Islet of Langerhans (tissue), 1 donor: ENCODE measurements at regions not wholly inside any gene's neighbourhood (a gene's known extent, or its start where the extent isn't known, plus 50 kb on each side); places are given as distances from the start of the nearest gene placed in this dataset.
"Not testable (repeated sequence)": the region's sequence is repeated elsewhere in the genome, so short reads cannot be mapped to it uniquely, and the experiment has no call there.

Experiments used
- FAIRE-seq: peaks from one replicate; lab custom pipeline; 2011; peaks lifted over from hg19 to GRCh38; lab: Jason Lieb, UNC

GRCh38 chr4:184950117-184950830, 68.0 kb upstream of the HELT start:
- no peak for FAIRE-seq

GRCh38 chr4:184950926-184951325, 67.4 kb upstream of the HELT start:
- no peak for FAIRE-seq

- no peak for FAIRE-seq
Measured at GRCh38 chr4:184951668-184952160, 66.6 kb upstream of the HELT start.

DNA sequence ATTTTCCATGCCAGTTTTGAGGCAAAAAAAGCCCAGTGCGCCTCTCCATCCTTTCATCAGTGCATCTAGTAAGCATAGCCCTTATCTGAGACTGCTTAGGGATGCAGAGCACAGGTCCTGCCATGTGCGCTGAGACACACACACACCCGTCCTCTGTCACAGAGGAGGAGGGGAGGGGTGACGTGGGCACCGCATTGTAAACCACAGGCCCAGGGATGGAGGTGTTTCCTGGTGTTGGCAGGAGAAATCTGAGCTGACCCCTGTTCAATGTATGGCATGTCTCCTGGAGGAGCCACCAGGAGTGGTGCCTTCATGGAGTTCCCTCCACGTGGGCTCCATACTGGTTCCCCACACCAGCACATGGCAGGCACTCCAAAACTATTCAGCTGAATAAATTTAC, 65.8 kb upstream of the HELT start:
- FAIRE-seq, result no peak

GRCh38 chr4:184953421-184953945, 64.8 kb upstream of the HELT start:
- FAIRE-seq, result no peak

GRCh38 chr4:184953971-184954370, 64.3 kb upstream of the HELT start:
- no peak for FAIRE-seq

GRCh38 chr4:184954482-184954881, 63.8 kb upstream of the HELT start:
- FAIRE-seq, result no peak

DNA sequence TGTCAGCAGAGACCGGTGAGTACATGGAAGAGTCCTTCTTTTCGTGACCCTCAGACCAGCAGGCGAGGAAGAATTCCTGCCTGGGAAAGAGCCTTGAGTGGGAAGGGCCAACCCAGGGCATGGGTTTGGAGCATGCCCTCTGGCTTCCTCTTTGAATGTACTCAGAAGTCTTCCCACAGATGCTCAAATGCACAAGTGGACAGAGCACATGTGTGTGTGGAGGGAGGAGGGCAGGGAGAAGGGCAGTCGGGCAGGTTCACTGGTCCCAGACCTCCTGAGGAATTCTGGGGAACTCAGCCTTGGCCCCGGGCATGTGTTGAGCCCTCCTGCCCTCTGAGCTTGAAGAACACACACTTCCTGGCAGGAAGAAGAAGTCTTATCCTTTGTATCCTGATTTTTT, 63.2 kb upstream of the HELT start:
- no peak for FAIRE-seq

DNA sequence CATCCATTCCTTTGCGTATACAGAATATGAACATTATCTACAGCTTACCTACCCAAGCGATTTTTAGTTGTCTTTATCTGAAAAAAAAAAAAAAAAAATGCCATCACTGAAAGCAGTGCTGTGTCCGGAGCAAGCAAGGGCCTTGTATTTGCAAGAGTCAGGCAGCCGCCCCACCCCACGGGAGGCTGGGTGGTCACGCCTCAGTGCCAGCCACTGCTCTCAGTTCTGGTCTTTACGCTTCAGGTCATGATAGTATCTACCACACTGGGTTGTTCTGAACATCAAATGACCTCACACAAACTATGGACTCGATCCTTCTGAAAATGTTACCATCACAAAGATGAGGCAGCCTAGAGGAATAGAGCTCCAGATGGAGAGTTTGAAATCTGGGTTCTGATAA, 62.7 kb upstream of the HELT start:
- FAIRE-seq, result no peak

DNA sequence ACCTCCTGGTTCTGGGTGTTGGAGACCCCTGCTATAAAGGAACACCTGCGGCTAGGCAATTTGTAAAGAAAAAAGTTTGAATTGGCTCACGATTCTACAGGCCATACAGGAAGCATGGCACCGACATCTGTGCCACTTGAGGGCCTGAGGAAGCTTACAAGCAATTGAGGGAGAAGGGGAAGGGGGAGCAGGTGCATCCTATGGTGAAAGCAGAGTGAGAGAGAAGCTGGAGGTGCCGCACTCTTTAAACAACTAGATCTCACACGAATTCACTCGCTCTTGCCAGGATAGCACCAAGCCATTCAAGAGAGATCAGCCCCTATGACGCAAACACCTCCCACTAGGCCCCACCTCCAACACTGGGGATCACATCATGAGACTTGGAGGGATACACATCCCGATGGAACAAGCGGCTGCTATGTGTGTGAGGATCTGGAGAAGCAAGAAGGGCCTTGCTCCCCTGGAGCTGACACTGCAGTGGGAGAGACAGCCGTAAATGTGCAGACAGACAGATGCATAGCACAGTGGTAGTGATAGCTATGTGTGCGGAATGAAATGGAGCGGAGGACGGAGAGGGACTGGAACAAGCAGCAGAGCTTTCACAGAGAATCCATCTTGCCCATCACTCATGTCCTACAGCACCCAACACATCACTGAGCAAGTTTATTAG, 60.7 kb upstream of the HELT start:
- FAIRE-seq, result no peak

- FAIRE-seq, result no peak
Measured at GRCh38 chr4:184958127-184958922, 60.0 kb upstream of the HELT start.

DNA sequence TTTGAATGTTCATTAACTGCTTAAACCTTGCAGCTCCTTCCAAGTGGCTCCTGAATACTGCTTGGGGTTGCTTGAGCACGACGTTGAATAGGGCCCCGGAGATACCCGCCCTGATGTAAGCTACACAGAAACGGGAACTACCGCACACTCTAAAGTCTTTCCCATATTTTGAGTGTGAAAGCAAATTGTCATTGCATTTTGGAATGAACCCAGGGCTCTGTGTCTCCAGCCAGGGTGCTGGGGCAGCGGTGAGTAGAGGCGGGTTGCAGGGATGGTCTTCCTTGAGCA, 59.4 kb upstream of the HELT start:
- no peak for FAIRE-seq

GRCh38 chr4:184959309-184959708, 59.0 kb upstream of the HELT start:
- FAIRE-seq, result no peak

DNA sequence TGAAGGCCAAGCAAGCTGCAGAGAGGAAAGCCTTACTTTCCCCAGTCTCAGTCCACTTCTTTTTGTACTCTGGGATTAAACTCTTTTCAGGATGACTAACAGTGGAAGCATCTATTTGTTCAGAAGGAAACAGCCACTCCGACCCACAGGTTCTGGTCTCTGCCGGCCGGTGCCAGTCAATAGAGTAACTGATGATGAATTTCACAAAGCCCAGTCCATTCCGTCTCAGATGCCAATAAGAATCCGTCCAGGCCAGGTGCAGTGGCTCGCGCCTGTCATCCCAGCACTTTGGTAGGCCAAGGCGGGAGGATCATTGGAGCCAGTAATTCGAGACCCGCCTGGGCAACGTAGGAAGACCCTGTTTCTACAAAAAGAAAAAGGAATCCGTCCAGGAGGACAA, 58.5 kb upstream of the HELT start:
- FAIRE-seq, result no peak

GRCh38 chr4:184960505-184960971, 57.8 kb upstream of the HELT start:
- FAIRE-seq, result no peak

DNA sequence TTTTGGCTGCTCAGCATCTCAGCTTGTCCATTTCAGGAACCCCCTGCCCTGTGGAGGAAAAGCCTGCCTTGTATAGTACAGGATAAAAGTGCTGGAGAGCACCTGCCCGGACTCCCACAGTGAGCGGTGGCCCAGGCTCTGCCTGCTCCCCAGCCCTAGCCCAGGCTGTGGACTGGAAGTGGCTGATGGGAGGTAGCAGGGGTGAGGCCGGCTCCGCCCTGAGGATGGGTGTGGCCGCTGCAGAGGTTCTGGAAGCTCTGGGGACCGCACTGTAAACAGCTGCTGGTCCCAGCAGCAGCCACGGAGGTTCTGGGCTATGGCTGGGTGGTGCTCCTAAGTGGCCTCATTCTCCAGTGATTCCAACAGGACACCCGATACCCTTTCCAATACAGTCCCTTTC, 56.6 kb upstream of the HELT start:
- no peak for FAIRE-seq

DNA sequence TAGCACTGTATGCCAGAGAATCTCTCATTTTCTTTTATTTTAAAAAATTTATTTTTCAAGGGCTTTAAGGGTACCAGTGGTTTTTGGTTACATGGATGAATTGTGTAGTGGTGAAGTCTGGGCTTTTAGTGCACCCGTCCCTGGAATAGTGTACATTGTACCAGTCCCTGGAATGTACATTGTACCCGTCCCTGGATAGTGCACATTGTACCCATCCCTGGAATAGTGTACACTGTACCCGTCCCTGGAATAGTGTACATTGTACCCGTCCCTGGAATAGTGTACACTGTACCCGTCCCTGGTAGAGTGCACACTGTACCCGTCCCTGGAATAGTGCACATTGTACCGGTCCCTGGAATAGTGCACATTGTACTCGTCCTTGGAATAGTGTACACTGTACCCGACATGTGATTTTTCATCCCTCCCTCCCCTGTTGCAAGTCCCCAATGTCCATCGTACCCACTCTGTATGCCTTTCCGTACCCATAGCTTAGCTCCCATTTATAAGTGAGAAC, 56.1 kb upstream of the HELT start:
- no peak for FAIRE-seq

DNA sequence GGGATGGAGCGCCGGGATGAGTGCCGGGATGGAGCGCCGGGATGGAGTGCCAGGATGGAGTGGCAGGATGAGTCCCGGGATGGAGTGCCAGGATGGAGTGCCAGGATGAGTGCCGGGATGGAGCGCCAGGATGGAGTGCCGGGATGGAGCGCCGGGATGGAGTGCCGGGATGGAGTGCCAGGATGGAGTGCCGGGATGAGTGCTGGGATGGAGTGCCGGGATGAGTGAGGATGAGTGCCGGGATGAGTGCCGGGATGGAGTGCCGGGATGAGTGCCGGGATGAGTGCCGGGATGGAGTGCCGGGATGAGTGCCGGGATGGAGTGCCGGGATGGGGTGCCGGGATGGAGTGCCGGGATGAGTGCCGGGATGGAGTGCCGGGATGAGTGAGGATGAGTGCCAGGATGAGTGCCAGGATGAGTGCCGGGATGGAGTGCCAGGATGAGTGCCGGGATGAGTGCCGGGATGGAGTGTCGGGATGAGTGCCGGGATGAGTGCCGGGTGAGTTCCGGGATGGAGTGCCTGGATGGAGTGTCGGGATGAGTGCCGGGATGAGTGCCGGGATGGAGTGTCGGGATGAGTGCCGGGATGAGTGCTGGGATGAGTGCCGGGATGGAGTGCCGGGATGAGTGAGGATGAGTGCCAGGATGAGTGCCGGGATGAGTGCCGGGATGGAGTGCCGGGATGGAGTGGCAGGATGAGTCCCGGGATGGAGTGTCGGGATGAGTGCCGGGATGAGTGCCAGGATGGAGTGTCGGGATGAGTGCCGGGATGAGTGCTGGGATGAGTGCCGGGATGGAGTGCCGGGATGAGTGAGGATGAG, 52.9 kb upstream of the HELT start:
- FAIRE-seq, result not testable (repeated sequence)

DNA sequence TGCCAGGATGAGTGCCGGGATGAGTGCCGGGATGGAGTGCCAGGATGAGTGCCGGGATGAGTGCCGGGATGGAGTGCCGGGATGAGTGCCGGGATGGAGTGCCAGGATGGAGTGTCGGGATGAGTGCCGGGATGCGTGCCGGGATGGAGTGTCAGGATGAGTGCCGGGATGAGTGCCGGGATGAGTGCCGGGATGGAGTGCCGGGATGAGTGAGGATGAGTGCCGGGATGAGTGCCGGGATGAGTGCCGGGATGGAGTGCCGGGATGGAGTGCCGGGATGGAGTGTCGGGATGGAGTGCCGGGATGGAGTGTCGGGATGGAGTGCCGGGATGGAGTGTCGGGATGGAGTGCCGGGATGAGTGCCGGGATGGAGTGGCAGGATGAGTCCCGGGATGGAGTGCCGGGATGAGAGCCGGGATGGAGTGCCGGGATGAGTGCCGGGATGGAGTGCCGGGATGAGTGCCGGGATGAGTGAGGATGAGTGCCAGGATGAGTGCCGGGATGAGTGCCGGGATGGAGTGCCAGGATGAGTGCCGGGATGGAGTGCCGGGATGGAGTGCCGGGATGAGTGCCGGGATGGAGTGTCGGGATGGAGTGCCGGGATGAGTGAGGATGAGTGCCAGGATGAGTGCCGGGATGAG, 52.1 kb upstream of the HELT start:
- not testable (repeated sequence) for FAIRE-seq

- FAIRE-seq, result not testable (repeated sequence)
Measured at GRCh38 chr4:184967699-184968098, 50.6 kb upstream of the HELT start.

- FAIRE-seq, result no peak
Measured at GRCh38 chr4:184968366-184968765, 49.9 kb upstream of the HELT start.
